DMS114 treated with DMSO at 0.1 percent for 48 hours (cell line): ENCODE measurements at regions not wholly inside any gene's neighbourhood (a gene's known extent, or its start where the extent isn't known, plus 50 kb on each side); places are given as distances from the start of the nearest gene placed in this dataset.
A peak's percentile ranks its signal among the peaks of the same experiment; 100 is the strongest.
"Not testable (repeated sequence)": the region's sequence is repeated elsewhere in the genome, so short reads cannot be mapped to it uniquely, and the experiment has no call there.

ENCODE experiments used
- DNase-seq: peaks from one replicate; lab custom pipeline; 2025; ENCODE audit not compliant: unreplicated experiment; lab: John Stamatoyannopoulos, UW

DNA sequence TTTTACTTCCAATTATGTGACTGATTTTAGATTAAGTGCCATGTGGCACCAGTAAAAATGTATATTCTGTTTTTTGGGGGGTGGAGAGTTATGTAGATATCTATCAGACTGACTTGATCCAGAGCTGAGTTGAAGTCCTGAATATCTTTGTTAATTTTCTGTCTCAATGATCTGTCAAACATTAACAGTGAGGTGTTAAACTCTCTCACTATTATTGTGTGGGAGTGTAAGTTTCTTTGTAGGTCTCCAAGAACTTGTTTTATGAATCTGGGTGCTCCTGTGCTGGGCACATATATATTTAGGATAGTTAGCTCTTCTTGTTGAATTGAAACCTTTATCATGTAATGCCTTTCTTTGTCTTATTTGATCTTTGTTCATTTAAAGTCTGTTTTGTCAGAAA, 276.5 kb upstream of the USP25 start:
- no peak for DNase-seq

DNA sequence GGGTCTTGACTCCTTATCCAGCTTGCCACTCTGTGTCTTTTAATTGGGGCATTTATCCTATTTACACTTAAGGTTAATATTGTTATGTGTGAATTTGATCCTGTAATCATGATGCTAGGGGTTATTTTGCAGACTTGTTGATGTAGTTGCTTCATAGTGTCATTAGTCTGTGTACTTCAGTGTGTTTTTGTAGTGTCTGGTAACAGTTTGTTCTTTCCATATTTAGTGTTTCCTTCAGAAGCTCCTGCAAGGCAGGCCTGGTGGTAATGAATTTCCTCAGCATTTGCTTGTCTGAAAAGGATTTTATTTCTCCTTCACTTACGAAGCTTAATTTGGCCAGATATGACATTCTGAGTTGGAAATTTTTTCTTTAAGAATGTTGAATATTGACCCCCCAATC, 276.0 kb upstream of the USP25 start:
- DNase-seq, result not testable (repeated sequence)

DNA sequence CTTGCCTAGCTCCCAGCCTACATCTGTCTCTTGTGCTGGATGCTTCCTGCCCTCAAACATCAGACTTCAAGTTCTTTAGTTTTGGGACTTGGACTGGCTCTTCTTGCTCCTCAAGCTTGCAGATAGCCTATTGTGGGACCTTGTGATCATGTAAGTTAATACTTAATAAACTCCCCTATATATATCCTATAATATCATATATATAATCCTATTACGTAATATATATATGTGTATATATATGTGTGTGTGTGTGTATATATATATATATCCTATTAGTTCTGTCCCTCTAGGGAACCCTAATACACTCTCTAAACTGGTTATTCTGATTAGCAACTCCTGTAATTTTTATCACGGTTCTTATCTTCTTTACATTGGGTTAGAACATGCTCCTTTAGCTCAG, 274.9 kb upstream of the USP25 start:
- not testable (repeated sequence) for DNase-seq

DNA sequence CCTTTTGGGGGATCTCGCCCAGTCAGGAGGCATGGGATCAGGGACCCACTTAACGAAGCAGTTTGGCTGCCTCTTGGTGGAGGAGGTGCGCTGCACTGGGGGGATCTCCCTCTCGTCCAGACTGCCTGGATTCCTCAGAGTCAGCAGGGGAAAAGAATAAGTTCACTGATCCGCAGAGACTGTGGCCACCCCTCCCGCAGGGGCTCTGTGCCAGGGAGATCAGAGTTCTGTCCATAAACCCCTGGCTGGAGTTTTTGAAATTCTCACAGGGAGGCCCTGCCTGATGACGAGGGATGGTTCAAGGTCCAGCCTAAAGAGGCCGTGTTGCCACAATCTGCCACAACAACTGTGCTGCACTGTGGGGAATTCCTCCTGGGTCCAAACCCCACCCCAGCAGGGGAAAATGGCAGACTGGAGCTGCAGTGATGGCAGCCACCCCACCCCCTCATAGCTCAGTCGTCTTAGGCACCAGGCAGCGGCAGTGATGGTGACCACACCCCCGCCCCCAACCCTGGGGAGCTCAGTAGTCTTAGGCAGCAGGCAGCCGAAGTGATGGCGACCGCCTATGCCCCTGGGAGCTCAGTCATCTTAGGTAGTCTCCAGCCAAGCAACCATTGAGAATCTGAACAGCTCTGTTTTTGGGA, 273.8 kb upstream of the USP25 start:
- no peak for DNase-seq

DNA sequence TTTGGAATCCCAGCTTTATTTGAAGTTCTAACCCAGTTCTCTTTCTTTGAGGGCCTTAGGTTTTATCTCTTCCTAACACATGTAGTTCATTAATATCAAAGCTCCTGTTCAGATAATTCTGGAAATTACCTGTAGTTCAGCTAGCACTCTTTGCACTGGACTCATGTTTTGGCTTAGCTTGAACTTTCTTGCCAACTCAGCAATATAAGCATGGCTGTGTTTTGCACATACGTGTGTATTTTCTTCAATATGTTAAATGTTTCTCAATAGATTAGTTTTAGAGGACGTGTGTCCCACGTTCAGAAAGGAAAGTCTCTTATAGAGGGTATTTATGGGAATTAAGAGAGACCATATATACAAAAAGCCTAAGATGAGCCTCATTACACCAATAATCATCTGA, 271.8 kb upstream of the USP25 start:
- no peak for DNase-seq

DNA sequence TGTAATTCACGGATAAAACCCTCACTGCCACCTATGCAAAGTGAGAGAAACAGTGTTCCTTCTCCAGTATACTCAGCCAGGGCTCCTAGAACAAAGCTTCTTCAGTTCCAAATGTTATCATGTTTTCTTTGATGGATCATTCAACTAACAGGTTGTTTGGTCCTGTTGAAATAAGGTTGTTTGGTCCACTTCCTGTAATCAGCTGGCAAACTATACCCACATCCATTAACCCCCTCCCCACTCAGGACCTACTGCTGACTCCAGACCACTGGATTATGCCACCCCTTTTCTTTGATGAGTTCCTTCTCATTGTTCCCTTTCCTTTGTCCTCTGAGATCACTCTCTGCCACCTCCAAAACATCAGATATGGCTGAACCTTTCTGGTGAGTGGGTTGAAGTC, 267.7 kb upstream of the USP25 start:
- no peak for DNase-seq

DNA sequence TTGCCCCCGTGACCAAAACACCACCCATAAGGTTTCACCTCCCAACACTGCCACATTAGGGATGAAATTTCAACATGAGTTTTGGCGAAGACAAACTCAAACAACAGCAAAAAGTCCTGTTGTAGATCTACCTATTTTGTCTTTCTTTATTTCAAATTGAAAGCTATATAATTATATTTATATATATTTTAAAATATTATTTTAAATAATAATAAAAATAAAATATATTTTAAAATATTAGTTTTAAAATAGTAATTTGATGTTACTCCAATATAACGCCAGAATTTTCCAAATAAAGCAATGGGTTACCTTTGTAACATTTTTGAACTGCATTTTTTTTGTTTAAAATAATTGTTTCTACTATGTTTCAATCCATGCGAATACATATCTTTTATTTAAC, 263.5 kb upstream of the USP25 start:
- no peak for DNase-seq

DNA sequence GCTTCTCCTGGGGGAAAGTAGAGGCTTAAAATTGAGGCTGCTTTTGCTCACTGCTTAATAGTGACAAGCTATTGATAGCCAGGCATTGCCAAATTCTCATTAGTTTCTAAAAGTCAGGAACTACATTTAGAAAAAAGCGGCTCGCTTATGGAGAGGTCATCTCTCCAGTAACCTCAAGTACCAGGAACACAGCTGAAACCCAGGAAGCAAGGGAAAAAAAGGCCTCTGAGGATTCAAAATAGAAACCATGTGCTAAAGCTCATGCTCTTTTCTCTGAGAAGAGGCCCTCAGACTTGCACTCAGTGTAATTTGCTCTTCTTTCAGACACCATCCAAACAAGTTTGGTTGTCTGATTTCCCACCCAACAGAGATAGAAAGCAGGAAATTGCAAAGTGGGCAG, 261.4 kb upstream of the USP25 start:
- no peak for DNase-seq

DNA sequence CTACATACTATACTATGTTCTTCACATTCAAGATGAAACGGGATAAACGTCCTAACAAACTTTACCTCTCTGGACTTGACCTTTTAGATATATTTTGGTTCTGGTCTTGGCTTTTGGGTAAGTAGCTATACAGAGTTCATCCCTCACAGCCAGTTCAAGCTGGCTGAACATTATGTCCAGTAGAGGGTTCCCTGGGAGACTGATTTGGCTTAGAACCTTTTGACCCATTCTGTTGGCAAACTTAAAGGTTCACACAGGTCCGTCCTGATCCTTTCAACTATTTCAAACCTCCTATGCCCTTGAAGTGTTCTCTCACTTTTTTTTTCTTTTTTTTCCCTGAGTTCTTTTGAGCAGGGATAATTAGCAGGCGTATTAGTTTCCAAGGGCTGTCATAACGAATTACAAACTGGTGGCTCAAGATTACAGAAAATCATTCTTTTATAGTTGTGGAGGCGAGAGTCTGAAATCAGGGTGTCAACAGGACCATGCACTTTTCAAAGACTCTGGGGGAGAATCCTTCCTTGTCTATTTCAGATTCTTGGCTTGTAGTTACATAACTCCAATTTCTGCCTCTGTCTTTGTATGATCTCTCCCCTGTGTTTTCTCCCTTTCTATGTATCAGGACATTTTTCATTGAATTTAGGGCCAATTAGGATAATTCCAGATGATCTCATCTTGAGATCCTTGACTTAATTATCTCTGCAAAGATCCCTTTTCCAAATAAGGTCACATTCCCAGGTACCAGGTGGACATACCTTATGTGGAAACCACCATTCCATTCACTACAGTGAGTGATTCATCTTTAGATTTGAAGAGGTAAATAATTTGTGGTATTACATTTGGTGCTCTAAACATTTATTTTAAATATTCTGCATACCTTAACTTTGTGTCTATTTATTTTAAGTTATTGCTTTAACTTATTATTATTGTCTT, 257.4 kb upstream of the USP25 start:
- DNase-seq, result no peak

DNA sequence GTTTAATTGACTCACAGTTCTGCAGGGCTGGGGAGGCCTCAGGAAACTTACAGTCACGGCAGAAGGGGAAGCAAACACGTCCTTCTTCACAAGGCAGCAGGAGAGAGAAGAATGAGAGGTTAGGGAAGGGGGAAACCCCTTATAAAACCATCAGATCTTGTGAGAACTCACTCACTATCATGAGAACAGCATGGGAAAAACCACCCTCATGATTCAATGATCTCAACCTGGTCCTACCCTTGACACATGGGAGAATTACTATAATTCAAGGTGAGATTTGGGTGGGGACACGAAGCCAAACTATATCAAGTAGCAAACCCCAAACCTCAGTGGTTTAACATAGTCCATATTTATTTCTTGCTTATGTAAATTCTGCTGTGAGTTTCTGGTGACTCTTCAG, 252.0 kb upstream of the USP25 start:
- DNase-seq, result not testable (repeated sequence)

DNA sequence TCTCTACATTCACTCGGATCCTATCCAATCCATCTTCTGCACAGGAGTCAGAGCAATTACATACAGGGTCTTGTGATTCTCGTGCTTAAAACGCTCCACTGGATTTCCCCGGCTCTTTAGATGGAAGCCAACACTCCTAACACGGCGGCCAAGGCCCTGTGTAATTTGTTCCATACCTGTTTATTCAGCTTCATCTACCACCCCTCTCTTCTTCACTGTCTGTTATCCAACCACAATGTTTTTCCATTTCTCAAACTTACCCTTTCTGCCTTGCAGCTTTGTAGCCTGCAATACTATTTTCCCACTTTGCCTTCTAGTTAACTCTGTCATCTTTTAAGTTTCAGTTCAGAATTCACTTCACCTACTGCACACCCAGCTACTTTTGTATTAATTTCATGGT, 249.6 kb upstream of the USP25 start:
- no peak for DNase-seq

DNA sequence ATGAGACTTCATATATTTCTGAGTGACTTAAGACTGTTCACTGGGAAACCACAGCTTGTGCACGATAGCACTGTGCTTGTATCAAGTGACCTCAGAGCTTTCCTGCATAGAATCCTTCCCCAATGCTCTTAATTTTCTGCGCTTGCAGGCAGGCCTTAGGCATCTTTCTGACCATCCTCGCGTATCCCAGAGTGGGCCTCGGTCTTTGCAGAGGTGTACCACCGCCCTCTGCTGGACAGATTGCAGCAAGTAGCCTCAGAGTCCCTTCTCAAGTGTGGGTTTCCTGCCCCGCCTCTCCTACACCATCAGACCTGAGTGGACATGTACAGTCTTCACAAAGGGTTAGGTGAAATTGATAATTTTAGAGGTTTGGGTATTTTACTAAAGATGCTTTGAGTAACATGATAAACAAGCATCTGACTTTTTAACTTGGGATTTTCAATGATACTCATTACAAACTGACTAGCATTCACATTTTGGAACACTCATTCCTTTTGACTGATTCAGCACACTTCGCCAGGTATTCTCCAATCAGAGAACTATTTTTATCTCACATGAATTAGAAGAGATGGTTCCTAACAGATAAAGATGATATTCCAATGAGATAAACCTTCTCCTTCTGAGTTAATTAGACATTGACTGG, 246.5 kb upstream of the USP25 start:
- DNase-seq, result peak; percentile 51

DNA sequence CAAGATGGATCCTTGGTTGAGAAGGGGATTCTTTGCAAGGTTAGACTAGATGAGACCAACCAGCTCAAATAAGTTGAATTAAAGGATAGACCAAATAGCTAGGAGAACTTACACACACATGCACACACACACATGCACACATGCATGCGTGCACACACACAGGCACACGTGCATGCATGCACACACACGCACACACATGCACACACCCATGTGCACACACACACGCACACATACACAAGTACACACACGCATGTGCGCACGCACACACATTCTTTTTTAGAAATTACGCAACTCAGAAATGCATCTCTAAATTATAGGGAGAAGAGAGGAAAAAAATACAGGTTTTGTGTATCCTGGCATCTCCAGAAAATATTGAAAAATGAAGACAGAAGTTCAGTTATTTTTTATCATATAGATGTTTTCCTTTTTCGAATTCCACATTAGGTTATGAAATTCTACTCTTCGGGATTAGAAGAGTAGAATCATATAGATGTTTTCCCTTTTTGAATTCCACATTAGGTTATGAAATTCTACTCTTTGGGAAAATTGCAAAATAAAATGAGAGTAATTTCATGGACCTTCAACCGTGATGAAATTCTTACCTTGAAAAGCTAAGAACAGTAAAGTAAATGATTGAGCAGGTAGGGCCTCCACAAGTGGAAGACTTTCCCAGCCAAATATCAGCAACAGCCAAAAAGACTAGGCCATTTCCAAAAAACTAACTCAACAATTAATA, 243.2 kb upstream of the USP25 start:
- no peak for DNase-seq

DNA sequence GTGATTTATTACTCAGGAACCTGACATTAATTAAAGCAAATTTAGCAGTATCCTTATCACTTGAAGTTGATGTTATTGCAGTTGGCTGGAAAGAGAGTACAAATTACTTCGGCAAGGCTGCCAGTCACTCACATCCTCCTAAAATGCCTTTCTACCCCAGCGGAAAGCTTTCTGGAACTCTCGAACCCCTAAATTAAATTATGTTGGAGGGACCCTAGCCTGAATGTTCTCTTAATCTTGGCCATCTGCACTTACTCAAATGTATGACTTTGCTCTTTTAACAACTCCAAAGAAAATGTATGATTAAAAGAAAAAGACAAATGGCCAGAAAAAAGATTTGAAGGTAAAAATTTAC, 242.6 kb upstream of the USP25 start:
- DNase-seq, result no peak

DNA sequence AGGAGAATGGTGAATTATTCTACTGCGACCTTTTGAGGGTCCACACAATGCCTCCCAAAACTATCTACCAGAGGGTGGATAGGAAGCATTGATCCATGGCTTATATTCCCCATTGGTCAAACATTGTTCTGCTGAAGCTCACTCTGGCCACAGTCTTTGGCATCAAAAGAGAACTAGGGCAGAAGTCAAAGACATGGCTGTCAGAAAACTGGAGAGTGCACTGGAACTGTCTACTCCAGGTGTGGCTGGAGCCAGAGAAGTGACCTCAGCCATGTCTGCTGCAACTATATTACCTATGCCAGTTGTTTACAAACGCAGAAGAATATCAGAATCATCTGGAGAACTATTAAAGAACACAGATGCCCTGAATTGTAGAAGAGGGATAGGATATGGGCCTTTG, 238.7 kb upstream of the USP25 start:
- DNase-seq, result no peak

DNA sequence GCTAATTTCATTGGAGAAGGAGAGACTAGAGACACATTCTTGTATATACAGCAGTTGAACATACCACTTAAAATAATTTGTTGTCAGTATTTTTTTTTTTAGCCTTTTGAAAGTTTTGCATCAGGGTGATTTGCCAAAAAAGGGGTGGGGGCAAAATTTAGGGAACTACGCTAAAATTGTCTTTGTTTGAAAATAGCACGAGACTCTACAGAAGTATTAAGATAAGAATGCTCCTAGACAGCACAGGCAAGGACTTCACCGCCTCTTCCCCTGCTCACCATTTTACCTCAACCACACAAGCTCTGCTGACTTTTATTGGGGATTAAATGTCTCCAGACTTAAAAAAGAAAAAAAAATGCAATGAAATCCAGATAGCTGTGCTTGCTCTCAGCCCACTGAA, 236.1 kb upstream of the USP25 start:
- DNase-seq, result no peak

DNA sequence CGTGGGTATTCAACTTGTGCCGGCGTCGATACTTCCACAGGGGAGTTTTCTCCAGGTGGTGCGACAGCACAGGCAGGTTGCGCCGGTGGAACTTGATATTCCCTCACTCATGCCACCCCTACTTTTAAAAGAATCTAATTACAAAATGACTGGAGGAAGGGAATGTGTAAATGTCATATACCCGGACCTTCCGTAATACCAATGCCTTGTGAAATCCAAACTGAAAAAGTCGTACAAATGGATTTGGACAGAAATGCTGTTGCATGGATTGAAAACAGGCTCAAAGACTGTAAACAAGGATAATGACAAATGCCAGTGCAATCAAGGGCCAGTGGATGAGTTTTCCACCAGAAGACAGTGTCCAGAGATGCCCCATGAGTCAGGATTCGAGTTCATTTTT, 235.3 kb upstream of the USP25 start:
- no peak for DNase-seq

DNA sequence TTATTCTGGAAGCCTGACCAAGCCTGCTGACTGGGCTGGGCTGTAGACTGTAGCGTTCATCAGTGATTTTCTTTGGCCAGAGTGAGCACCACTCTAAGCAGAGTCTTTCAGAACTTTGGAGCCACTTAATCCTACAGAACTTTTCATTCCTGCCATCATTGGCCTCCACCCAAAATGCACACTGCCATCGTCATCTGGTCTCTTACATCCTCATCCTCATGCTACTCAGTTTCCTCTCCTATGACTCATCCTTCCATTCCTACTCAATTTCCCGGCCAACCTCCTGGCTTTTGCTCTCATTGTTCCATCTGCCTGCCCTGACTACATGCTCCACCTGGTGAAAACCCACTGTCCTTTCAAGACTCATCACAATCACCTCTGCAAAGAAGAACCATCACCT, 233.8 kb upstream of the USP25 start:
- DNase-seq, result no peak

DNA sequence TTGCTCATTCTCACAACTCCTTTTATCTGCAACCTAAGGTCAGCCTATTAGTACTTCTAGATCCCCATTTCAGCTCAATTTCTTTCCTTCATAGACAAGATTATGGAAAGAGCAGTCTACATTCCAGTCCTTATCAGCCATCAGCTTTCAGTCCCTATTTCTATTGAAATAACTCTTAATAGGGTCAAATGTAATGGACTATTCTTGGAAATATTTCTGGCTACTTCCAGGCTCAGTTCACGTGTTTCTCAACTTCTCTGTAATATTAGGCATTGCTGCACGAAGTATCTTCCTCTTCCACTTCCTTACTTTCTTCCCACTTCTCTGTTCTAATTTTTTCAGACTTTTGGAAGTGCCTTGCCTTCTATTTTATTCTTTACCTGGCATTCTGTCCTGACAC, 232.9 kb upstream of the USP25 start:
- no peak for DNase-seq

DNA sequence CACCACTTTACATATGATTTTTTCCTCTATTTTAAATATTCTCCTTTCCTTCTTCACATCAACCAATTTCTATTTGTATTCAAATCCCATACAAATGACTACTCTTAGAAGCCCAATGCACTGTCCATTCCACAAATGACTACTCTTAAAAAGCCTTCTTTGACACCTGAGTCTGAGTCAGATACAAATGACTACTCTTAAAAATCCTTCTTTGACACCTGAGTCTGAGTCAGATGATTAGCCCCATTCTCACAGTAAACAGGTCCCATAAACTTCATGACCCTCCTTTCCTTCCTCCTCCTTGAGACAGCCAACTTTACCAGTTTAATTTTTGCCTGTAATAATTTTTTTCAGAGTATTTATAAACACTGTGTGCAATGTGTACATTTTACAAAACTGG, 231.3 kb upstream of the USP25 start:
- no peak for DNase-seq

DNA sequence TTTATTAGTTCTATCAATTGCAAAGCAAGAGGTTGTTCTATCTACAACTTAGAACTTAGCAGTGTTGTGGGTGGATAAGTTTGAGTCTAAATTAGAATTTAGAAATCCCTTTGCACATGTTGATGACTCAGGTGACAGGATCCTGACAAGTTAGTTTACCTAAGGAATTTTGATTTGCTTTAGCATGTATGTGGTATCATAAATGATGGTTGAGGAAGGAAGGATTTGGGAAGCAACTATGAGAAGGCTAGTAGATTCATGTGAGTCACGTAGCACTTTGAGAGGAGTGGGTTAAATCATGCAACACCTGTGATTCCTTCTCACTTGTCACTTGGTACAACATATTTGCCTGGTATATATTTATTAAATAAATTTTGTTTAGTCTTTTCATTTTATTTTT, 223.7 kb upstream of the USP25 start:
- DNase-seq, result no peak

DNA sequence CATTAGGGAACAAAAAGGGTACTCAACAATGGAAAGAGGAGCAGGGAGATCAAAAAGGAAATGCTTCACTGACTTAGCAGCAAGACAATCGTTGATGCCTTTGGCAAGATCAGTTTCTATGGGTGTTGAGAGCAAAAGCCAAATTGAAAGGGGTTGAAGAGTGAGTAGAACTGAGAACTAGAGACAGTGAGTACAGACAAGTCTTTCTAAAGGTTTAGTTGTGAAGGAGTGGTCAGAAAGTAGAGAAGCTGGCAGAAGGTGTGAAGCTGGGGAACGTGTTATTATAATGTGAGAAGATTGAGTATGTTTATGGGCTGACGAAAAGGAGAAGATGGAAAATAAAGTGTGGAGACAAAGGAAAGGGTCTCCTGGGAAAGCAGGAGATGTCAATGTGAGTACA, 221.2 kb upstream of the USP25 start:
- no peak for DNase-seq
